ENCODE measurements at regions not wholly inside any gene's neighbourhood (a gene's known extent, or its start where the extent isn't known, plus 50 kb on each side); places are given as distances from the start of the nearest gene placed in this dataset.

GRCh38 chr7:33824911-33825459, 80.4 kb upstream of the BMPER start:
- DNase-seq (ENCODE audit: low spot score) = no peak
- no peak for TF ChIP-seq CTCF (IDR thresholded peaks at IDR 0.05; ENCODE audit: borderline replicate concordance, control extremely low read depth, extremely low read depth, insufficient read depth, missing control alignments)
- in situ Hi-C loops (cut with MboI; ENCODE audit: low sequenced_read_pairs, unreplicated experiment) = no loop called here

GRCh38 chr7:33825644-33826043, 79.7 kb upstream of the BMPER start:
- DNase-seq (ENCODE audit: low spot score) = no peak
- in situ Hi-C loops (cut with MboI; ENCODE audit: low sequenced_read_pairs, unreplicated experiment) = no loop called here
- TF ChIP-seq CTCF (IDR thresholded peaks at IDR 0.05; ENCODE audit: borderline replicate concordance, control extremely low read depth, extremely low read depth, insufficient read depth, missing control alignments) = no peak

- DNase-seq (ENCODE audit: low spot score) = no peak
- no peak for TF ChIP-seq CTCF (IDR thresholded peaks at IDR 0.05; ENCODE audit: borderline replicate concordance, control extremely low read depth, extremely low read depth, insufficient read depth, missing control alignments)
- in situ Hi-C loops (cut with MboI; ENCODE audit: low sequenced_read_pairs, unreplicated experiment) = no loop called here
These were observed 75.8 kb upstream of the BMPER start for GRCh38 chr7:33829536-33829935.

GRCh38 chr7:33831389-33832141, 73.8 kb upstream of the BMPER start:
- no peak for TF ChIP-seq CTCF (IDR thresholded peaks at IDR 0.05; ENCODE audit: borderline replicate concordance, control extremely low read depth, extremely low read depth, insufficient read depth, missing control alignments)
- in situ Hi-C loops (cut with MboI; ENCODE audit: low sequenced_read_pairs, unreplicated experiment) = no loop called here
- no peak for DNase-seq (ENCODE audit: low spot score)

GRCh38 chr7:33832271-33832721, 73.0 kb upstream of the BMPER start:
- TF ChIP-seq CTCF (IDR thresholded peaks at IDR 0.05; ENCODE audit: borderline replicate concordance, control extremely low read depth, extremely low read depth, insufficient read depth, missing control alignments) = no peak
- no peak for DNase-seq (ENCODE audit: low spot score)
- in situ Hi-C loops (cut with MboI; ENCODE audit: low sequenced_read_pairs, unreplicated experiment) = no loop called here

- TF ChIP-seq CTCF (IDR thresholded peaks at IDR 0.05; ENCODE audit: borderline replicate concordance, control extremely low read depth, extremely low read depth, insufficient read depth, missing control alignments) = no peak
- DNase-seq (ENCODE audit: low spot score) = no peak
- in situ Hi-C loops (cut with MboI; ENCODE audit: low sequenced_read_pairs, unreplicated experiment) = no loop called here
These were observed 68.5 kb upstream of the BMPER start for GRCh38 chr7:33836797-33837355.

Measured in GM13976 (cell line).